GM19035 (cell line): ENCODE measurements at regions not wholly inside any gene's neighbourhood (a gene's known extent, or its start where the extent isn't known, plus 50 kb on each side); places are given as distances from the start of the nearest gene placed in this dataset.
"Not testable (repeated sequence)": the region's sequence is repeated elsewhere in the genome, so short reads cannot be mapped to it uniquely, and the experiment has no call there.

Experiments
- ATAC-seq: cut with Tn5 transposase; IDR thresholded peaks from one replicate; pipeline ENCODE4 v1.9.1; 2021; ENCODE audit not compliant: unreplicated experiment

- ATAC-seq, result no peak
Measured at GRCh38 chr12:129959889-129960288, 56.1 kb upstream of the TMEM132D start.

- ATAC-seq, result no peak
Measured at GRCh38 chr12:129961091-129961490, 57.3 kb upstream of the TMEM132D start.

DNA sequence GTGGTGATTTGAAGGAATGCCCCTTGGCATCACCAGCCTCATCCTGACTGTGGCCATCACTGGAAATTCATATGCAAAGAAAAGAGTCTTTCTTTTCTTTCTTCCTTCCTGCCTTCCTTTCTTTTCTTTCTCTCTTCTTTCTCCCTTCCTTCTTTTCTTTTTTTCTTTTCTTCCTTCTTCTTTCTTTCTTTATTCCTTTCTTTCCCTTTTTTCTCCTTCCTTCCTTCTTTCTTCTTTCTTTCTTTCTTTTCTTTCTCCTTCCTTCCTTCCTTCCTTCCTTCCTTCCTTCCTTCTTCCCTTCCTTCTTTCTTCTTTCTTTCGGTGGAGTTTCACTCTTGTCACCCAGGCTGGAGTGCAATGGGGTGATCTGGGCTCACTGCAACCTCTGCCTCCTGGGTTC is 58.0 kb upstream of the TMEM132D start:
- no peak for ATAC-seq

DNA sequence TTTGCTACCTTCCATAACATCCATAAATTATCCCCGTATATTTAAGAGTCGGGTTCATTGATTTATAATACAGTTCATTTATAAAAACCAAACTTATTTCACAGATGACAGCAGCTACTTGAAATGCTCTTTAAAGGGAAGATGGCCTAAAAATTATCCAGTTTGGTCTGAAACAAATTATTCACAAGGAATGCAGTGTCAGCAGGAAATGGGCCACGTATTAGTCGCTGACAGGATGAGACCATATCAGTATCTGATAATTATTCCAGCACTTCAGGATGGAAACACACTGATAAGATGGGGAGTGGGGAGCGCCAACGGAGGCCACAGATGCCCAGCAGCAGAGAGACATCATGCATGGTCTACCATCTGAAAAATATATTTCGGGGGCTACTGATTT is 60.5 kb upstream of the TMEM132D start:
- no peak for ATAC-seq

GRCh38 chr12:129964826-129965457 is 61.1 kb upstream of the TMEM132D start:
- ATAC-seq, result no peak

DNA sequence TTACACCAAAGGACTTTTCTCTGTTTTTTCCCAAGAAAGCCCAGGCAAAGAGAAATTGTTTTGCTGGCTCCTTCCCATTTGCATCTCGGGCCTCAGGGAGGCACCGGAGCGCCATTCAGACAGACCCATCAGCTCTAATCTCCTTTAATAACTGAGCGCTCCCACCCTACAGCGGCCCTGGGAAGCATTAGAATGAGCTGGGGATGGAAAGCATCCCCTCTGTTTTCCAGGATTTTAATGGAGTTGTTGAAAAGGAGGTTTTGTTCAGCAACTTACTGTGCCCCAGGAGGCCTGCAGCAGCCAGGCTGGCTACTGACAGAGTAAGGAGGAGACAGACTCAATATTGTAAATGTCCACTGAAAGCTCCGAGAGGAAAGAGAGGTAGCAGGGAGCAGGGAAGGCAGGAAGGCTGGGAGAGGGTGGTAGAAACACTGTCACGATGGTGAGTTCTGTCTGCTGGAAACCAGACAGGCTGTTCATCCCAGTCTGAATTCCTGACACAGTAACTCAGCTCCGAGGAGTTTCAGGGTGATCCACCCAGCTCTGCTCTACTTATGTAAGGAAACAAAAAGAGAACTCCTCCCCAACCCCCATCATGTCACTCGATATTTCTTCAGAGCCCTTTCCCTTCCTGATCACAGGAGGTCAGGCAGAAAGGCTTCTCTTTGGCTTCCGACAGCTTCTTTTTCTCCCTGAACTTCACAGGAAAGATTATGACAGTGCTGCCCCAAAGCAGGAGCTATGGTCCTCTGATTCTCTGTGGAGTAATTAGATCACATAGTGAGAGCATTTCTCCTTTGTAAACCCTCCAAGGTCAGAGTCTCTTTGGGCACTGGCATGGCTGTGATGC is 62.5 kb upstream of the TMEM132D start:
- ATAC-seq, result no peak

GRCh38 chr12:129971721-129972120 is 67.9 kb upstream of the TMEM132D start:
- ATAC-seq, result no peak

DNA sequence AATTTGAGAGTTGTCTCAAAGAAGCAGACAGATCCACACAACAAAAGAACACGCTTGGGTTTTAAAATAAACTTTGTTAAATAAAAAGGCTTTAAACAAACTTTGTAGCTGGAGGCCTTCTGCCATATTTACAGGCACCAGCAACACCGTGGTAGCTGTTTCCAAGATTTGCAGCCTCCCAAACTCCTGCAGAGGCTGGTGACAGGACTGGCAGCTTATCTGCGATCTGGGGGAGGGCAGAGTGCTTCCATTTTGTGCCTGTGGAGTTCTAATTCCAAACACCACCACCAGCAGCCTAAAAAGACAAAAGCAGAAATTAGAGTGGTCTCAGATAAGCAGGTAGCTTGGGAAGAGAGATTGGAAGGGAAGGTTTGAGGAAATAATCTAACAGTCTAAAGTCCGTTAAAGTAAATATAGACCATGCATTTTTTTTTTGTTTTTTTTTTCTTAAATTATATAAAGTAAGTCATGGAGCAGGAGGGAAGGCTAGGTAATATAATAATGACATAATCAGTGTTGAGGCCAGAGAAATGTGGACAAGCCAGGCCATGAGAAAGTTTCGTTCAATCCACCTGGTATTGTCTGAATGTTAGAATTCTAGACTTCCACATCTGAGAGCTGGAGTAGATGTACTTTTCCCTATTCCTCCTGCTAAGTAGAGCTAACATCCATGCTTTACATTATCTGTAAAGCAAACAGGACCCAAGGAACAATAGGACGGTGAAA is 69.6 kb upstream of the TMEM132D start:
- no peak for ATAC-seq

DNA sequence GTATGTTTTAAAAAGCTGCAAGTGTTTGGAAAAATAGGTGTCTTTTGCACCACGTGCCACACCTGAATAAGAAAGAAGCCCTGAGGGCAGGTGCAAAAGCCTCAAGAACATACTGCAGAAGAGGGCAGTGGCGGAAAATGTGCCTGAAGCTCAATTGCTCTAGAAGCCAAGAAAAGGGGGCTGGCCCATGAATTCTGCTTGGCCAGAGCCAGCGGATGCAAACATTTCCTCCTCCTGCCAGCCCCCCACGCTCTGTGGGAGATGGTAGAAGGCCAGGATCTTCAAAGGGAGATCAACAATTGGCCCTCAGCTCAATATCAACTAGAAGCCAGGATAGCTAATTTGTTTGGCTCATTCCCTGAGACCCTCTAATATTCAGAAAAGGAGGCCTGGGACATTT is 80.3 kb upstream of the TMEM132D start:
- ATAC-seq, result no peak

DNA sequence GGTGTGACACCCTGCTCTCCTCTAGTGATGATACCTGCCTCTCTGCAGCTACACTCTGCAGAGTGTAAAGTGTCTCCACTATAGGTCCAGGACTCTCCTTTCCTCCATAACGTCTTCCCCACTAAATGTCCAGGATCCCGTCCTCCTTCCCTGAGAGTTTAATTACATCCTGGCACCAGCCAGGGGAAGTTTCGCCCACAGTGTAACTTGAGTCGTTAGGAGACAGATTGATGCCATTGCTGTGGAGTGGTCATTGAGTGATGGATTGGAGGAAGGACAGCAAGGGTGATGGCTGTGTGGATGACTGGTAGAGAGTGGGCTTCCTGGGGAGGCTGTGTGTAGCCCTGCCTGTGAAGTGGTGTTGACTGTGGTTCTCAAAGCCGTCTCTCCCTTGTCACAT is 84.0 kb upstream of the TMEM132D start:
- no peak for ATAC-seq

DNA sequence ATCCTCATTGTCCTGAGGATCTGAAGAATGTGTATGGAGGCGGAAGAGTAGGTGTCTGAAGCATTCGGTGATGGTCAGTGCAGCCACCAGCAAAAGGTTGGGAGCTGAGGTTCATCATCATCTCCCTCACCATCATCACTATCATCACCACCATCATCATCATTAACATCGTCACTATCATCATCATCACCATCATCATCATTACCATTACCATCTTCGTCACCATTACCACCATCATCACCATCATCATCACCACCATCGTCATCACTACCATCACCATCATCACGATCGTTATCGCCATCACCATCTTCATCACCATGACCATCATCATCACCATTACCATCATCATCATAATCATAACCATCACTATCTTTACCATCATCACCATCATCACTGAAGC is 90.8 kb upstream of the TMEM132D start:
- ATAC-seq, result no peak

DNA sequence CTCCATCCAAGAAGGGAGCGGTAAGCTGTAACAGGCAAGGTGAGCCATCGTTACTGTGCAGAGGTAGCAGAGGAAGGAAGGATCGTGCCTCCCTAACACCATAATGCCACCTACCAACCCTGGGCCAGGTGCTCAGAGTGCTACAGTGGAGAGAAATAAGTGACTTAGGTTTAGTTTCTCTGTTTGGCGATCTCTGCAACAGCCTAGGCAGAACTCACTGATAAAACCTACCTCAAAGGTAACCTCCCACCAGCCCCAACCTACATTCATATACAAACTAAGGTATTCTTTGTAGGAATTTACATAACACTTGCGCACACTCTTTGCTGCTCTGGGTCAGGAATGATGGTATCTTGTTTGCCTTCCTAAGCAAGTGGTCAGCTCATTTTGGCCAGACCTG is 93.4 kb upstream of the TMEM132D start:
- ATAC-seq, result no peak

DNA sequence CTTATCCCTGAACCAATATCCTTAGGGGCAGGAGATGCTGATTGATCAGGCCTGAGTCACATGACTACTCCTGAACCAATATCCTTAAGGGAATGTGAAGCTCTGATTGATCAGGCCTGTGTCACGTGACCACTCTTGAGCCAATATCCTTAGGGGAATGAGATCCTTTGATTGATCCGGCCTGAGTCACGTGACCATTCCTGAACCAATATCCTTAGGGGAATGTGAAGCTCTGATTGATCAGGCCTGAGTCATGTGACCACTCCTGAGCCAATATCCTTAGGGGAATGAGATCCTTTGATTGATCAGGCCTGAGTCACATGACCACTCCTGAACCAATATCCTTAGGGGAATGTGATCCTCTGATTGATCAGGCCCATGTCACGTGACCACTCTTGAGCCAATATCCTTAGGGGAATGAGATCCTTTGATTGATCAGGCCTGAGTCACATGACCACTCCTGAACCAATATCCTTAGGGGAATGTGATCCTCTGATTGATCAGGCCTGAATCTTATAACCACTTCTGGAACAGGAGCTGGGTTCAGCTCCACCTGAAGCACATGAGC is 100.6 kb upstream of the TMEM132D start:
- ATAC-seq, result not testable (repeated sequence)

DNA sequence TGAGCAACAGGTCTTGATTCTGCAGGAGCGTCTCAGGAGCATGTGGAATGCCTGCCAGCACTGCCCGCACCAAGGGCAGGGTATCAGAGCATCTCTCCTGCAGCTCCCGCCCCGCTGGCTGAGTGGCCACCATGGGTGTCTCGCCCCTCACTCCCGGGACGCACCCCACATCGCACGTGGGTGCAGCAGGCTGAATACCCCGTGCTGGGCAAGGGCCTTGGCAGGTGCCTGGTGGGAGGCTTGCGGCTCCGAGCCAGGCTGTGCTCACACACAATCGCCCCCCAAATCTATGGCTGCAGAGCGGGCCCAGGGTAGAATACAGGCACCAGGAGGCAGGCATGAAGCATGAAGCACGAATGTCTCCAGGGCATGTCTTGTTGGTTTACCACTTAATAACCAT is 103.9 kb upstream of the TMEM132D start:
- no peak for ATAC-seq

- ATAC-seq, result no peak
Measured at GRCh38 chr12:130008241-130008640, 104.4 kb upstream of the TMEM132D start.

DNA sequence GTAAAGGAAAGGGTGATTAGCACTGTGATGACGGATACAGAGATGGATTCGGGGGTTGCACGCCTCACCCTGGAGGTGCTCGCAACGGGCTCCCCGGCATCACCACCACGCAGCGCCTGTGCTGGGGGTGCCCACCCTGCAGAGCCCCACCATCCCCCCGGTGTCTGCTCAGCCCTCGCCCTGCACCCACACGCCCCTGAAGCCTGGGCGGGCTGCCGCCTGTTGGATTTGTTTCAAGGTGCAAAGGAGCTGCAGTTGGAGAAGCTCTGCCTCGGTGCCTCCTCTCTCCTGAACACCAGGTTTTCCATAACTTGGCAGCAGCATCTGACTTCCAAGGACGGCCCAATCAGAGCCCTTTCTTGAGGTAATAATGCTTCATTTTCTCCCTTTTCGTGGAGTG is 106.1 kb upstream of the TMEM132D start:
- ATAC-seq, result no peak

DNA sequence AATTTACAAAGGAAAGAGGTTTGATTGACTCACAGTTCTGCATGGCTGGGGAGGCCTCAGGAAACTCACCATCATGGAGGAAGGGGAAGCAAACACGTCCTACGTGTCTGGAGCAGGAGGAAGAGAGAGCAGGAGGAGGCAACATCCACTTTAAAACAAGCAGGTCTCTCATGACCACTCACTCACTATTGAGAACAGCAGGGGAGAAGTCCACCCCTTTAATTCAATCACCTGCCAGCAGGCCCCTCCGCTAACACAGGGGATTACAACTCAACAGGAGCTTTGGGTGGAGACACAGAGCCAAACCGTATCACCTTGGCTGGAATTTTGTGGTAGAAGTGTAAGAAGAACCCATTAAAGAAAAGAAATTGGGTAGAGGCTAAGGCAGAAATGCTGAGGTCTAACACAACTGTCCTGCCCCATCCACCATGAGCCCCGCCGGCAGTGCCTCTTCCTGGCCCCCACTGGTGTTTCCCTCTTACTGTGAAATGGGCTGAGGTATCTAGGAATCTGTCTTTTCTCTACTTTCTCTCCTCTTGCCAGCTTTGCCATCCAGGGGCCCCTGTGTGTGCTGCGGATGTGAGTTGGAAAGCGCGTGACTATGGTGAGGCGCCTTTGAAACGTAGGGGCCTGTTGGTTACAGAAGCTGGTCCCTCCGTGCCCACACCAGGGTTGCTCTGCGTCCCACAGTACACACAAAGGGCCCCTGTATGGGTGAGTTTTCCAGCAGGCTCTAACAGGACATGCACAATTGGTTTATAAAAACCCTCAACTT is 108.0 kb upstream of the TMEM132D start:
- no peak for ATAC-seq

GRCh38 chr12:130013771-130014484 is 110.1 kb upstream of the TMEM132D start:
- peak; percentile 53 for ATAC-seq

DNA sequence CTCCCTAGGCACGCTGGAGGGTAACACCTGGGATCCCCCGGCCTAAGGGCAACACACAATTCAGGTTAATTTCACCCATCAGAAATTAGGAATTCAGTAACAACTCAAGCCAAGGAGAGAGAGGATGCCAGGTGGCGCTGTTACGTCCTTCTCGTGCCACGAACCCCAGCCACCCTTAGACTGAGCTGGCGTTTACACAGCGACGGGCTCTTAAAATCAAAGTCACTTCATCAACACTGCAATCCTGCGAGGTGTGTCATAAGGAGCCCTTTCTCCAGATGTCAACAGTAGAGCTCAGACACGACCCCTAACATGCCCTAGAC is 110.6 kb upstream of the TMEM132D start:
- ATAC-seq, result no peak

GRCh38 chr12:130016194-130016593 is 112.4 kb upstream of the TMEM132D start:
- no peak for ATAC-seq
